Spinal cord (tissue), 9 donors: ENCODE measurements at regions not wholly inside any gene's neighbourhood (a gene's known extent, or its start where the extent isn't known, plus 50 kb on each side); places are given as distances from the start of the nearest gene placed in this dataset.

Experiments used
- DNase-seq, 6 donors: peaks; one replicate each; pipeline versions ENCODE4 v3.0.0 to v3.0.0-alpha.2; 2013 to 2015; ENCODE audit warnings: low spot score in 6 of 6, low read depth in 4 of 6
- H3K27ac ChIP-seq: one replicate; pipeline ENCODE4 v1.5.1; 2013; ENCODE audit warnings: low read depth, low read length, control low read depth
- H3K27me3 ChIP-seq: one replicate; pipeline ENCODE4 v1.6.1; 2013; ENCODE audit warnings: low read length; ENCODE audit not compliant: control insufficient read depth, insufficient read depth
- H3K36me3 ChIP-seq: one replicate; pipeline ENCODE4 v1.6.1; 2013; ENCODE audit warnings: low read length; ENCODE audit not compliant: control insufficient read depth, insufficient read depth
- H3K4me1 ChIP-seq: one replicate; pipeline ENCODE4 v1.6.1; 2013; ENCODE audit warnings: low read length; ENCODE audit not compliant: control insufficient read depth, insufficient read depth
- H3K4me3 ChIP-seq: one replicate; pipeline ENCODE4 v1.5.1; 2013; ENCODE audit warnings: low read depth, low read length, control low read depth
- H3K9me3 ChIP-seq: one replicate; pipeline ENCODE4 v1.6.1; 2013; ENCODE audit warnings: low read length; ENCODE audit not compliant: control insufficient read depth, insufficient read depth
- WGBS: methylation state at CpG from one replicate; pipeline ENCODE4 v1.1.5; 2013; ENCODE audit warnings: missing lambda C conversion rate; ENCODE audit not compliant: insufficient coverage; 5-methylcytosine and 5-hydroxymethylcytosine counted together
- donor health status: healthy.

DNA sequence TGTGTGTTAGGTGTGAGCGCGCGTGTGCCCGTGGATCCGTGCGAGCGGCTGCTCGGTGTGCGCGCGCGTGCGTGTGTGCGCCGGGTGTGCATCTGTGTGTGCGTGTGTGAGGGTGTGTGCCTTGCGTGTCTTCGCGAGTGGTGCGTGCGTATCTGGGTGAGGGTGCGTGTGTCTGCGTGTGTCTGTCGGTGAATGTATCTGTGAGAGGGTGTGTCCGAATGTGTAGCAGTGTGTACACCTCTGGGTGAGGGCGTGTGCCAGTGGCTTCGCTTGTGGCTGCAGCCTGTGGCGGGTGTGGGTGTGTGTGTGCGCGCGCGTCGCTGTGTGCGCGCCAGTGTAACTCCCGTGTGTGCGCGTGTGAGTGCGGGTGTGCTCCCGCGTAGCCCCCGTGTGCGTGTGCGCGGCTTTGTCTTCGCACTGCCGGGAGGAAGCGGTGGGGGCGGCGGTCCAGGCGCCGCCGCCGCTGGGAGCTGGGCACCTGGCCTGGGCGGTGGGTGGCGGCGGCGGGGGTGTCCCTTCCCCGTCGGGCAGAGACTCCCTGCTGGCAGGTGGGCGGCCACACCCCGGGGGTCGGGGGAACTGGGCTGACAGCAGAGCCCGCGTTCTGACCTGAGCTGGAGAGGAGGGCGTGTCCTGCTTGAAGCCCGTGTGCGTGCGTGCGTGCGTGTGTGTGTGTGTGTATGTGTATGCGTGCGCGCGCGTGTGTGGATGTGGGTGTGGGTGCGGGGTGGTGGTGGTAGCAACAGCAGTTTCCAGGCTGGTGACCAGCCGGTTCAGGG is 61.3 kb upstream of the EPB41L1 start:
- WGBS = under 1% methylated on average over 63 of the region's 78 CpGs
- Histone ChIP-seq H3K27me3 (peaks cover 7% of the 10 kb centered on the region), H3K9me3 (no peaks in the 10 kb centered on the region), H3K27ac (peak overlapping the region; percentile 63), H3K4me1 (peaks cover 21% of the 10 kb centered on the region), H3K36me3 (no peaks in the 10 kb centered on the region), H3K4me3 (peak overlapping the region; percentile 73)
- DNase-seq = peak in 3 of 6 donors; percentile 38 to 94 (median 82)

DNA sequence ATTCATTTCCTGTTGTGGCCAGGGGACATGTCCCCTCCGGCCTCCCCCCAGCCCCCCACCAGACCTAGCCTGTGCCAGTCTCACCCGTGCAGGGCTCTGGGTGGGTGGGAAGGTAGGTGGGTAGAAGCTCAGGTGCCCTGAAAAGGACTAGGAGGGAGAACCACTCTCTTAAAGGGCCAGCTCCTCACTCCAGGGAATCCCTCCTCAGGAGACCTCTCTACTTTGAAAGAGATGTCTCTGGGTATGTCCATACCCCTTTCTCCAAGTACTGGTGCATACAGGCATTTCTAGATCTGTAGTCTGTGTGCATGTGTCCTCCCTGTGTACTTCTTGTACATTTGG is 60.8 kb upstream of the EPB41L1 start:
- Histone ChIP-seq H3K36me3 (no peaks in the 10 kb centered on the region), H3K4me1 (peaks cover 21% of the 10 kb centered on the region), H3K4me3 (peak overlapping the region; percentile 73), H3K27ac (peak overlapping the region; percentile 57), H3K9me3 (no peaks in the 10 kb centered on the region), H3K27me3 (peaks cover 7% of the 10 kb centered on the region)
- no peak for DNase-seq
- no CpG with 5 or more reads among the region's 2 CpGs for WGBS

DNA sequence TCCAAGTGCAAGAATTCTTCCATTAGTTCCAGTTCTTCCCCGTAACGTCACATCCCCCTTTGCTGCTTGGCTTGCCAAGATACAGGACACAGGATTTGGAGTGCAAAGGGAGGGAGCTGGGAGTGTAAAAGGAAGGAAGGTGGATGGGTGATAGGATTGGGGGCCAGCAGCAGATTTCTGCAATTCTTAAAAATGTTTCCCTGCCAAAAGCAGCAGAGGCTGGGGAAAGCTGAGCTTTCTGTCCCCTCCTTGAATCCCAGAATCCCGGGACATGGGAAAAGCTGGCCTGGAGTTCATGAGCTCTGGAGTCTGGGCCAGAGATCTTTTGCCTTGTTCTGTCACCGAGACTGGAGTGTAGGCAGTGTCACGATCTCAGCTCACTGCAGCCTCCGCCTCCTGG is 60.0 kb upstream of the EPB41L1 start:
- WGBS = 61% methylated on average over 3 of the region's 6 CpGs
- peaks cover 21% of the 10 kb centered on the region for H3K4me1 ChIP-seq
- H3K36me3 ChIP-seq = no peaks in the 10 kb centered on the region
- peak overlapping the region; percentile 73 for H3K4me3 ChIP-seq
- peak overlapping the region; percentile 67 for H3K27ac ChIP-seq
- peaks cover 7% of the 10 kb centered on the region for H3K27me3 ChIP-seq
- DNase-seq = peak in 2 of 6 donors; percentile 35 to 72
- no peaks in the 10 kb centered on the region for H3K9me3 ChIP-seq

DNA sequence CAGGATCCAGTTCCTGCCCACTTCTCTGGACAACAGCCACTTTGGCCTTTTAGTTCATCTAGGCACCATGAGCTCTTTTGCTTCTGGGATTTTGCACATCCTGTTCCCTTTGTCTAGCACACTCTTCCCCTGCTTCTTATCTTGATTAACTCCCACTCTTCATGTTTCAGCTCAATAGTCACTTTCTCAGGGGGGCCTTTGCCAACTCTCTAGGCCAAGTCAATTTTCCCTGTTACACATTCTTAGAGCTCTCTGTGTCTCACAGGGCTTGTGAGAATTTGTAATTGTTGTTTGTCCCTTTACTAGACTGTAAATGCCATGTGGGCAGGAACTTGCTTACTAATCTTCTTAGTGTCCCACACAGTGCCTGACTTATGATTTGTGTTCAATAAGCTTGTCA is 58.1 kb upstream of the EPB41L1 start:
- peaks cover 26% of the 10 kb centered on the region for H3K4me1 ChIP-seq
- H3K27ac ChIP-seq = no peak overlapping the region
- no peak for DNase-seq

DNA sequence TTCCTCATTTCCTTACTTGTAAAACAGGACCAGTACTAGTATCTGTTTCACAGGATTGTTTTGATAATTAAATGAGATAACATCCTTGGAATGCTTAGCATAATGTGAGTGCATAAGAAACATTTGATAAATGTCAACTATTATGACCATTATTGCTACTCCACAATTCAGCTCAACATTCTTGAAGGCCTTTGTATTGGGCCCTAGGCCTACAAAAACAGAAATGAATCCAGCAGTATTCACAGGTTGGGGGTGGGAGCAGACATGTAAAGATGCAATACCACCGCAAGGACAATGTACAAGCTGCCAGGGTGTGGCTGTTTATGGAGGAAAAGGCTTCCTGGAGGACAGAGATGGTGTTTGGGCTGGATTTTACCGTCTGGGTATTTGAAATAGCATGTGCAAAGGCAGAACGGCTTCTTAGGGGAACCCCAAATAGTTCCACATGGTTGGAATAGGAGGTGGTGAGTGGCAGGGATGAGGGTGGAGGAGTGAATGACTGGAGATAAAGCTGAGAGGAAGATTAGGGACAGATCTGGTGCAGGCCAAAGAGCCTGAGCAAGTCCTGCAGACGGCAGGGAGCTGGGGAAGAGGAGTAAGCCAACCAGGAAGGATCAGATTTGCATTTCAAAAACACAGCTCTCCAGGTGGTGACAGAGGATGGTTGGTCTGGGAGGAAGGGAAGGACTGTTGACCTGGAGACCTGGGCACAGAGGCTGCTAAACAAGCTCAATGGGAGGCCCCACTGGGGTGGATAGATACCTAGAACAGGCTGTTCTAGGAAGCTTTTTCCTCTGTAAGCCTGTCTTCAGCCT is 57.0 kb upstream of the EPB41L1 start:
- peaks cover 2% of the 10 kb centered on the region for H3K27me3 ChIP-seq
- WGBS = 56% methylated on average over 4 of the region's 4 CpGs
- H3K4me1 ChIP-seq = peaks cover 22% of the 10 kb centered on the region
- no peak overlapping the region for H3K27ac ChIP-seq
- H3K4me3 ChIP-seq = no peak overlapping the region
- DNase-seq = no peak
- H3K36me3 ChIP-seq = no peaks in the 10 kb centered on the region
- H3K9me3 ChIP-seq = no peaks in the 10 kb centered on the region

More for the DNA sequence above, 58.1 kb upstream of the EPB41L1 start:
- H3K4me3 ChIP-seq = no peak overlapping the region
- H3K9me3 ChIP-seq = no peaks in the 10 kb centered on the region
- H3K36me3 ChIP-seq = no peaks in the 10 kb centered on the region
- H3K27me3 ChIP-seq = peaks cover 7% of the 10 kb centered on the region

DNA sequence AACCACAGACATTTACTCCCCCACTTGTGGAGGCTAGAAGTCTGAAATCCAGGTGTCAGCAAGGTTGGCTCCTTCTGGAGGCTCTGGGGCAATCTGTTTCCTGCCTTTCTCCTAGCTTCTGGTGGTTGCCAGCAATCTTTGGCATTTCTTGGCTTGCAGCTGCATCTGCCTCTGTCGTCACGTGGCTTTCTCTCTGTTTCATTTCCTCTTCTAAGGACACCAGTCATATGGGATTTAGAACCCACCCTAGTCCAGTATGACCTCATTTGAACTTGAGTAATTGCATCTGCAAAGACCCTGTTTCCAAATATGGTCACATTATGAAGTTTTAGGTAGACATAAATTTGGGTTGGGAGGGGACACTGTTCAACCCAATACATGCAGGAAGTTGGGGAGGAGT is 56.2 kb upstream of the EPB41L1 start:
- Histone ChIP-seq H3K9me3 (no peaks in the 10 kb centered on the region), H3K36me3 (no peaks in the 10 kb centered on the region), H3K4me1 (peaks cover 17% of the 10 kb centered on the region), H3K27me3 (peaks cover 2% of the 10 kb centered on the region), H3K27ac (no peak overlapping the region), H3K4me3 (no peak overlapping the region)
- no CpG with 5 or more reads among the region's 2 CpGs for WGBS
- no peak for DNase-seq

DNA sequence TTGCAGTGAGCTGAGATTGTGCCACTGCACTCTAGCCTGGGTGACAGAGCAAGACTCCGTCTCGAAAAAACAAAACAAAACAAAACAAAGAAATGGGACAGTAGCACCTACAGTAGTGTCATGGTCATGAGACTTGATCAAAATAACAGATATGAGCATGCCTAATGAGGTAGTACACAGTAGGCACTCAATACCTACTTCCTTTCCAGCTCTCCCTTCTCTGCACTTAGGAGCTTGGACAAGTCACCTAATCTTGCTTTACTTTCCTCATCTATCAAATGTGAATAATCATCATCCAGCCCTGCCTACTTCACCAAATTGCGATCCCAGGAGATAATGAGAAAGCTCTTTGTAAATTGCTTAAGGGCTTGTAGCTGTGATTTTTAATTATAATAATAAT is 55.4 kb upstream of the EPB41L1 start:
- 100% methylated on average over 2 of the region's 3 CpGs for WGBS
- no peak overlapping the region for H3K4me3 ChIP-seq

DNA sequence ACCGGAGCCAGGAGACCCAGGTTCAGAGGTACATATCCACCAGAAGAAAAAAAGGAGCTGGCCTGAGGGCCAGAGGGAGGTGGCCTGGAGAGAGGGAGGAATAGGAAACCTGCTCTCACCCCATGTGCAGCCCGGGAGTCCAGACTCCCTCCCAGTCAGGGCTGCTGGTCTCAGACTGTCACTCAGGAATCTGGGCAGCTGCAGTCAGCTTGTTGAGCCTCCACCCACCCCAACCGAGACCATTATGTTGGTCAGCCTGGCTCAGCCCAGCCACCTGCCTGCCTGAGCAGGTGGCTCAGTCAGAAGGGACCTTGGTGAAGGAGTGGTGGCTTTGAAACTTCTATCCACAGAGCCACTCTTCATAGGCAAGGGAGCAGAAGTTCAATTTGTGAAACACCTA is 53.3 kb upstream of the EPB41L1 start:
- H3K27ac ChIP-seq = no peak overlapping the region
- 11% methylated on average over 1 of the region's 3 CpGs for WGBS
- DNase-seq = no peak

More for the DNA sequence above, 55.4 kb upstream of the EPB41L1 start:
- Histone ChIP-seq H3K27me3 (no peaks in the 10 kb centered on the region), H3K27ac (no peak overlapping the region), H3K36me3 (no peaks in the 10 kb centered on the region), H3K9me3 (no peaks in the 10 kb centered on the region), H3K4me1 (peaks cover 12% of the 10 kb centered on the region)
- no peak for DNase-seq

DNA sequence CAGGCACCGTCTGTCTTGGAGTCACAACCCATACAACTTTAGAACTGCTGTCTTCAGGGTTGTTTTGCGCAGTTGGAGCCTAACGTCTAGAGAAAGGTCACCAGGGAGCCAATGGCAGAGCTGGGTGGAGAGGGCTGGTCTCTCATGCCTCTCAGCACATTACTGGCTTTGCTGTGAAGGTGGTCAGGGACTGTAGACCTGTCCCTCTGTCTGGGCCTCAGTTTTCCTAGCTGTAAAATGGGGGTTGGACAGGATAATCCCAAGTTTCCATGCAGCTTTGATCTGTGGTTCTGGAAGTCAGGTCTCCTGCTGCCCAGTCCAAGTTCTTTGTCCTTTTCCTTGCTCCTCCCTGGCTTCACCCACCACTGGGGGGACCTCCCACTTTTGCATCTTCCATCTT is 52.2 kb upstream of the EPB41L1 start:
- no peaks in the 10 kb centered on the region for H3K9me3 ChIP-seq
- no peaks in the 10 kb centered on the region for H3K27me3 ChIP-seq
- H3K36me3 ChIP-seq = peaks cover 11% of the 10 kb centered on the region
- H3K4me3 ChIP-seq = no peak overlapping the region
- no peak overlapping the region for H3K27ac ChIP-seq
- peaks cover 11% of the 10 kb centered on the region for H3K4me1 ChIP-seq
- 42% methylated on average over 3 of the region's 3 CpGs for whole genome bisulfite sequencing
- DNase-seq = no peak

More for the DNA sequence above, 53.3 kb upstream of the EPB41L1 start:
- H3K4me3 ChIP-seq = no peak overlapping the region
- H3K9me3 ChIP-seq = no peaks in the 10 kb centered on the region
- no peaks in the 10 kb centered on the region for H3K27me3 ChIP-seq
- peaks cover 11% of the 10 kb centered on the region for H3K36me3 ChIP-seq
- peaks cover 11% of the 10 kb centered on the region for H3K4me1 ChIP-seq
